ENCODE measurements at regions not wholly inside any gene's neighbourhood (a gene's known extent, or its start where the extent isn't known, plus 50 kb on each side); places are given as distances from the start of the nearest gene placed in this dataset.

DNA sequence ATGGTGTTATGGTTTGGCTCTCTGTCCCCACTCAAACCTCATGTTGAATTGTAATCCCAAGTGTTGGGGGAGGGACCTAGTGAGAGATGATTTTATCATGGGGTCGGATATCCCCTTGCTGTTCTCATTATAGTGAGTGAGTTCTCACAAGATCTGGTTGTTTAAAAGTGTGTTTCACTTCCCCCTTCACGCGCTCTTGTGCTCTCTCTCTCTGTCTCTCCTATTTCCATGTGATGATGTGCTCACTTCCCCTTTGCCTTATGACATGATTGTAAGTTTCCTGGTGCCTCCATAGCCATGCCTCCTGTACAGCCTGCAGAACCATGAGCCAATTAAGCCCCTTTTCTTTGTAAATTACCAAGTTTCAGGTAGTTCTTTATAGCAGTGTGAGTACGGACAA, 765.1 kb downstream of the KCNA4 start:
- H3K36me3 ChIP-seq (ENCODE audit: control insufficient read depth in 1 of 2, insufficient read depth in 2 of 2, low read length in 2 of 2): no peaks in the 10 kb centered on the region
- RAD21 ChIA-PET (ENCODE audit: low non-redundant PET in 1 of 2, low total read pairs in 2 of 2, uncharacterized antibody in 2 of 2, unreplicated experiment in 2 of 2): no interaction called here
- no peak for DNase-seq (ENCODE audit: low read depth, low spot score)
- CTCF ChIA-PET: no interaction called here
- no peak overlapping the region for H3K4me2 ChIP-seq (ENCODE audit: low read length)
- no peaks in the 10 kb centered on the region for H4K20me1 ChIP-seq (ENCODE audit: insufficient read depth)
- no peak overlapping the region for H2AFZ ChIP-seq (ENCODE audit: low read depth, low read length, poor library complexity, severe bottlenecking)
- no peak overlapping the region for H3K9ac ChIP-seq (ENCODE audit: low read length)
- POLR2A ChIA-PET: no interaction called here
- no peaks in the 10 kb centered on the region for H3K27me3 ChIP-seq (ENCODE audit: insufficient read depth, low read length)
- no TSS peak for BruUV-seq (replicated peaks)
- H3K9me3 ChIP-seq (ENCODE audit: control insufficient read depth in 1 of 2, insufficient read depth in 1 of 2, low read depth in 1 of 2, low read length in 2 of 2): no peaks in the 10 kb centered on the region
- no peak for ATAC-seq
- H3K4me3 ChIP-seq (replicated peaks in 1 of 2; ENCODE audit: low read depth in 1 of 2, low read length in 2 of 2): no peak overlapping the region
- TF ChIP-seq, protein P1, sequence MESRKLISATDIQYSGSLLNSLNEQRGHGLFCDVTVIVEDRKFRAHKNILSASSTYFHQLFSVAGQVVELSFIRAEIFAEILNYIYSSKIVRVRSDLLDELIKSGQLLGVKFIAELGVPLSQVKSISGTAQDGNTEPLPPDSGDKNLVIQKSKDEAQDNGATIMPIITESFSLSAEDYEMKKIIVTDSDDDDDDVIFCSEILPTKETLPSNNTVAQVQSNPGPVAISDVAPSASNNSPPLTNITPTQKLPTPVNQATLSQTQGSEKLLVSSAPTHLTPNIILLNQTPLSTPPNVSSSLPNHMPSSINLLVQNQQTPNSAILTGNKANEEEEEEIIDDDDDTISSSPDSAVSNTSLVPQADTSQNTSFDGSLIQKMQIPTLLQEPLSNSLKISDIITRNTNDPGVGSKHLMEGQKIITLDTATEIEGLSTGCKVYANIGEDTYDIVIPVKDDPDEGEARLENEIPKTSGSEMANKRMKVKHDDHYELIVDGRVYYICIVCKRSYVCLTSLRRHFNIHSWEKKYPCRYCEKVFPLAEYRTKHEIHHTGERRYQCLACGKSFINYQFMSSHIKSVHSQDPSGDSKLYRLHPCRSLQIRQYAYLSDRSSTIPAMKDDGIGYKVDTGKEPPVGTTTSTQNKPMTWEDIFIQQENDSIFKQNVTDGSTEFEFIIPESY (IDR thresholded peaks at IDR 0.05; ENCODE audit: extremely low read depth, insufficient replicate concordance, low read length): no peak
- no peak for TF ChIP-seq EZH2phosphoT487 (IDR thresholded peaks at IDR 0.05; ENCODE audit: borderline replicate concordance)
- H3K9me2 ChIP-seq (ENCODE audit: insufficient read depth): no peaks in the 10 kb centered on the region
- intact Hi-C loops (cut with micrococcal nuclease): no loop called here
- H3K79me2 ChIP-seq (ENCODE audit: insufficient read depth, low read length): no peaks in the 10 kb centered on the region
- no peaks in the 10 kb centered on the region for H3K4me1 ChIP-seq (ENCODE audit: control insufficient read depth in 1 of 2, insufficient read depth in 2 of 2, low read length in 2 of 2)
- H3K27ac ChIP-seq (ENCODE audit: low read depth, low read length): no peak overlapping the region

DNA sequence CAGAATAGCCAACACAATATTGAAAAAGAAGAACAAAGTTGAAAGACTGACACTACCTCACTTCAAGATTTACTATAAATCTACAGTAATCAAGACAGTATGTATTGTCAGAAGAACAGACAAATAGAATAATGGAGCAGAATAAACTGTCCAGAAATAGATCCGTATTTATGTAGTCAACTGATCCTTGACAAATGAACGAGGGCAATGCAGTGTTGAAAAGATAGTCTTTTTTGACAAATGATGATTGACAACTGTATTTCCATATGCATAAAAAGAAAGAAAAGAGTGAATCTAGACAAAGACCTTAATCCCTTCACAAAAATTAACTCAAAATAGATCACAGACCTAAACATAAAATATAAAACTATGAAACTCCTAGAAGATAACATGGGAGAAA, 767.1 kb downstream of the KCNA4 start:
- TF ChIP-seq FOSL1 (IDR thresholded peaks at IDR 0.05; ENCODE audit: low read depth) (no peak), CBX3 (IDR thresholded peaks at IDR 0.05; ENCODE audit: low read depth) (no peak), EZH2 (IDR thresholded peaks at IDR 0.05) (no peak), JUND (IDR thresholded peaks at IDR 0.05) (no peak), TCF7L2 (IDR thresholded peaks at IDR 0.05; ENCODE audit: borderline replicate concordance, extremely low read depth, insufficient read depth, insufficient read length) (no peak), RAD21 (IDR thresholded peaks at IDR 0.05; ENCODE audit: low read depth) (no peak), ZNF274 (IDR thresholded peaks at IDR 0.05; ENCODE audit: low read depth, low read length) (no peak), SP1 (IDR thresholded peaks at IDR 0.05; ENCODE audit: low read depth) (no peak), ZFX (IDR thresholded peaks at IDR 0.05) (no peak)
- TF ChIP-seq, protein P2, sequence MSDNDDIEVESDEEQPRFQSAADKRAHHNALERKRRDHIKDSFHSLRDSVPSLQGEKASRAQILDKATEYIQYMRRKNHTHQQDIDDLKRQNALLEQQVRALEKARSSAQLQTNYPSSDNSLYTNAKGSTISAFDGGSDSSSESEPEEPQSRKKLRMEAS (IDR thresholded peaks at IDR 0.05): no peak
- TF ChIP-seq, protein P3, sequence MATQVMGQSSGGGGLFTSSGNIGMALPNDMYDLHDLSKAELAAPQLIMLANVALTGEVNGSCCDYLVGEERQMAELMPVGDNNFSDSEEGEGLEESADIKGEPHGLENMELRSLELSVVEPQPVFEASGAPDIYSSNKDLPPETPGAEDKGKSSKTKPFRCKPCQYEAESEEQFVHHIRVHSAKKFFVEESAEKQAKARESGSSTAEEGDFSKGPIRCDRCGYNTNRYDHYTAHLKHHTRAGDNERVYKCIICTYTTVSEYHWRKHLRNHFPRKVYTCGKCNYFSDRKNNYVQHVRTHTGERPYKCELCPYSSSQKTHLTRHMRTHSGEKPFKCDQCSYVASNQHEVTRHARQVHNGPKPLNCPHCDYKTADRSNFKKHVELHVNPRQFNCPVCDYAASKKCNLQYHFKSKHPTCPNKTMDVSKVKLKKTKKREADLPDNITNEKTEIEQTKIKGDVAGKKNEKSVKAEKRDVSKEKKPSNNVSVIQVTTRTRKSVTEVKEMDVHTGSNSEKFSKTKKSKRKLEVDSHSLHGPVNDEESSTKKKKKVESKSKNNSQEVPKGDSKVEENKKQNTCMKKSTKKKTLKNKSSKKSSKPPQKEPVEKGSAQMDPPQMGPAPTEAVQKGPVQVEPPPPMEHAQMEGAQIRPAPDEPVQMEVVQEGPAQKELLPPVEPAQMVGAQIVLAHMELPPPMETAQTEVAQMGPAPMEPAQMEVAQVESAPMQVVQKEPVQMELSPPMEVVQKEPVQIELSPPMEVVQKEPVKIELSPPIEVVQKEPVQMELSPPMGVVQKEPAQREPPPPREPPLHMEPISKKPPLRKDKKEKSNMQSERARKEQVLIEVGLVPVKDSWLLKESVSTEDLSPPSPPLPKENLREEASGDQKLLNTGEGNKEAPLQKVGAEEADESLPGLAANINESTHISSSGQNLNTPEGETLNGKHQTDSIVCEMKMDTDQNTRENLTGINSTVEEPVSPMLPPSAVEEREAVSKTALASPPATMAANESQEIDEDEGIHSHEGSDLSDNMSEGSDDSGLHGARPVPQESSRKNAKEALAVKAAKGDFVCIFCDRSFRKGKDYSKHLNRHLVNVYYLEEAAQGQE (IDR thresholded peaks at IDR 0.05; ENCODE audit: low read depth): no peak
- Histone ChIP-seq H3K79me2 (ENCODE audit: insufficient read depth, low read length) (no peaks in the 10 kb centered on the region), H3K4me2 (ENCODE audit: low read length) (no peak overlapping the region), H2AFZ (ENCODE audit: low read depth, low read length, poor library complexity, severe bottlenecking) (no peak overlapping the region), H3K36me3 (ENCODE audit: control insufficient read depth in 1 of 2, insufficient read depth in 2 of 2, low read length in 2 of 2) (no peaks in the 10 kb centered on the region), H3K27ac (ENCODE audit: low read depth, low read length) (no peak overlapping the region), H3K9me3 (ENCODE audit: control insufficient read depth in 1 of 2, insufficient read depth in 1 of 2, low read depth in 1 of 2, low read length in 2 of 2) (no peaks in the 10 kb centered on the region), H4K20me1 (ENCODE audit: insufficient read depth) (no peaks in the 10 kb centered on the region), H3K4me1 (ENCODE audit: control insufficient read depth in 1 of 2, insufficient read depth in 2 of 2, low read length in 2 of 2) (no peaks in the 10 kb centered on the region), H3K4me3 (replicated peaks in 1 of 2; ENCODE audit: low read depth in 1 of 2, low read length in 2 of 2) (no peak overlapping the region), H3K9me2 (ENCODE audit: insufficient read depth) (no peaks in the 10 kb centered on the region), H3K27me3 (ENCODE audit: insufficient read depth, low read length) (no peaks in the 10 kb centered on the region), H3K9ac (ENCODE audit: low read length) (no peak overlapping the region)
- DNase-seq (ENCODE audit: low read depth, low spot score) (no peak), ATAC-seq (no peak)
- POLR2A ChIA-PET: no interaction called here
- RAD21 ChIA-PET (ENCODE audit: low non-redundant PET in 1 of 2, low total read pairs in 2 of 2, uncharacterized antibody in 2 of 2, unreplicated experiment in 2 of 2): no interaction called here
- BruUV-seq (replicated peaks): no TSS peak
- CTCF ChIA-PET: no interaction called here
- intact Hi-C loops (cut with micrococcal nuclease): no loop called here
